ENCODE measurements at regions not wholly inside any gene's neighbourhood (a gene's known extent, or its start where the extent isn't known, plus 50 kb on each side); places are given as distances from the start of the nearest gene placed in this dataset.
A peak's percentile ranks its signal among the peaks of the same experiment; 100 is the strongest.

DNA sequence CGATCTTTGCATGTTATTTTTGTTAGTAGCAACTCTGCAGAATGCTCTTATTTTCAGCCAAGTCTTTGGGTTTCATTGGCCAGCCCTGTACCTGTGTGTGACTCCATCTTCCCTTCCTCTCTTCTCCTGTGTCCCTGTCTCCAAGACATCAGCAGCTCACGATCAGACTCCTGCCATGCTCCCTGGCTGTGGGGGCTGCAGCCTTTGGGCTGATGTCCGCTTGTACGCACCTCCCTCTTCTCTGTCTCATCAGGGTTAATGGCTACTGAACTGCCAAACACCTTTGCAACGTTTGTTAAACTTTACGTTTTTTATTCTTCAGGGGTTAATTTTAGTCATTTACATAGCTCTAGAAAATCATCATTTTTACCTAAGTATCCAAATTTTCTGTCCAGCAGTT lies 103.5 kb upstream of the RET start:
- Histone ChIP-seq H3K9me3 (no peaks in the 10 kb centered on the region), H3K27ac (no peak overlapping the region), H3K4me1 (no peaks in the 10 kb centered on the region), H3K27me3 (no peaks in the 10 kb centered on the region), H3K36me3 (ENCODE audit: low read depth, missing control alignments) (no peaks in the 10 kb centered on the region), H3K4me3 (no peak overlapping the region)
- intact Hi-C loops (cut with DNase I; ENCODE audit: low total_unique reads): no loop called here
- TF ChIP-seq CTCF (IDR thresholded peaks at IDR 0.05) (no peak), POLR2A (IDR thresholded peaks at IDR 0.05) (no peak)
- no peak for DNase-seq
- 81 to 87% methylated on average over 6 of the region's 6 CpGs for WGBS, 2 donors

DNA sequence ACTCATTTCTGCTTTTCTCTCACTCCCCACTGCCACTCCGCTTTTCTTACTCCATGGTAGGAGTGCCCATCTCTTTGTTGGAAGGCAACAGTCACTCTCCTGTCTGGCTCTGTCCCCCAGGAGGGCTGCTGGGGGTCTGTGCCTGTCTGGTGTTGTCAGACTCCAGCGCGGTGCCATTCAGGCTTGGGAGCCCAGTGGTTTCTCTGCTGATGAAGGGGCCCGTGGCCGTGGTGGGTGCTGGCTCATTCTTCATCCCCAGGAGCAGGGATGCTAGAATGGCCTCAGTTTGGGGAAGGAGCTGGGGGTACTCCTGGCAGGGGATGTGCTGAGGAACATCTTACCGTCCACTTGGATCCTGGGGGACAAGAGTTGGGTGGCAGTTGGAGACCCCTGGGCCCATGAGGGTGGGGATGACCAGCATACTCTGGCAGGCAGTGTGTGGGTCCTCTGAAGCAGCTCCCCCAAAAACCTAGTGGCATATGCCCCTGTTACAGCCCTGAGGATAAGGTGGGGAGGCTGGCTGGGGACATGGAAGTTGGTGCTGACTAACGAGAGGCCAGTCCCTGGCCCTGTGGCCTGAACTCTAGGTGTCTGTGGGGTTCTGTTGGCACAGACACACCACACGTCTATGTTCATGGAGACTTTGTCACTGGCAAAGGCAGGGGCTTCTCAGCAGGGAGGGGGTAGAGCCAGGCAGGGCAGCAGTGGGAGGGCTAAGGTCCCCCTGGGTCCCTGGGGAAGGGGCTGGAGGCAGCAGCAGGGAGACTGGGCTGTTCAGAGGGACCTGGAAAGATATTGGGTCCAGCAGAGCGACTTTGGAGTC lies 102.8 kb upstream of the RET start:
- DNase-seq: peak; percentile 6
- H3K27me3 ChIP-seq: no peaks in the 10 kb centered on the region
- H3K36me3 ChIP-seq (ENCODE audit: low read depth, missing control alignments): no peaks in the 10 kb centered on the region
- intact Hi-C loops (cut with DNase I; ENCODE audit: low total_unique reads): no loop called here
- no peaks in the 10 kb centered on the region for H3K4me1 ChIP-seq
- 86 to 93% methylated on average over 8 to 9 of the region's 9 CpGs for WGBS, 2 donors
- TF ChIP-seq CTCF (IDR thresholded peaks at IDR 0.05): no peak
- no peak for TF ChIP-seq POLR2A (IDR thresholded peaks at IDR 0.05)
- H3K27ac ChIP-seq: no peak overlapping the region
- no peak overlapping the region for H3K4me3 ChIP-seq
- H3K9me3 ChIP-seq: no peaks in the 10 kb centered on the region

DNA sequence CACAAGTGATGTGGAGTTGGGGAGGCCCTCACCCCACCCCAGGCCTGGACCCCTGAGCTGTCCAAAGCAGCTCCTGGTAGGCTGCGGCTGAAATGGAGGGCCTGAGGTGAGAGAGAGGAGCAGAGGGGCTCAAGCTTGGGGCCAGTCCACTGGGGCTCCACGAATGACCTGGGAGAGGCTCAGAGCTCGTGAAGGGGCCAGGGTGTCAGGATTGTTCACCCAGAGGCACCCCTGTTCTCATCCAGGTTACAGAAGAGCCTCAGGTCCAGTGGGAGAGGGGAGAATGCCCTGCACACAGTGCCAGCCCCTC lies 102.2 kb upstream of the RET start:
- intact Hi-C loops (cut with DNase I; ENCODE audit: low total_unique reads): no loop called here
- Histone ChIP-seq H3K27ac (no peak overlapping the region), H3K36me3 (ENCODE audit: low read depth, missing control alignments) (no peaks in the 10 kb centered on the region), H3K4me1 (no peaks in the 10 kb centered on the region), H3K9me3 (no peaks in the 10 kb centered on the region), H3K4me3 (no peak overlapping the region), H3K27me3 (no peaks in the 10 kb centered on the region)
- 91 to 94% methylated on average over 3 of the region's 3 CpGs for WGBS, 2 donors
- no peak for TF ChIP-seq CTCF (IDR thresholded peaks at IDR 0.05)
- TF ChIP-seq POLR2A (IDR thresholded peaks at IDR 0.05): no peak
- no peak for DNase-seq

DNA sequence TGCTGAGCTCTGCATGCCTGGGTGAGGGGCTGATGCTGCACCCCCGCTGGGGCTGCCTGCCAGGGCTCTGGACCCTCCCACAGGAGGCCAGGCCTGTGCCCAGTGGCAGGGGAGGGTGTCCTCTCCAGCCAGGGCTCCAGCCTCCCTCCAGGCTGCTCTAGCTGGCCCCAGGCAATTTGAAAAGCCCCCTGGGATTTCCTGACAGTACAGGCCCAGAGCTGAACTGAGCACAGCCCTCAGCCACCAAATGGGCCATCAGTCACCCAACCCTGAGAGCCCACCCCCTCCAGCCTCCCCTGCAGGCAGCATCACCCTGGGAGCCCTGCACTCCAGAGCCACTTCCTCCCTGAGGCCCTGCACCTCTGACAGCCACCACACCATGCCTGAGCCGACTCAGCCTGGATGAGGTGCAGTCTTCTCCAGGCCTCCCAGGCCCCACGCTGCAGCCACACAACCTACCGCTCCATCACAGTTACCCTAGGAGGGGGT lies 101.8 kb upstream of the RET start:
- H3K4me3 ChIP-seq: no peak overlapping the region
- intact Hi-C loops (cut with DNase I; ENCODE audit: low total_unique reads): no loop called here
- WGBS, 2 donors: 85 to 89% methylated on average over 3 to 4 of the region's 4 CpGs
- no peaks in the 10 kb centered on the region for H3K36me3 ChIP-seq (ENCODE audit: low read depth, missing control alignments)
- no peak for DNase-seq
- TF ChIP-seq POLR2A (IDR thresholded peaks at IDR 0.05): no peak
- no peak for TF ChIP-seq CTCF (IDR thresholded peaks at IDR 0.05)
- no peak overlapping the region for H3K27ac ChIP-seq
- H3K27me3 ChIP-seq: no peaks in the 10 kb centered on the region
- H3K4me1 ChIP-seq: no peaks in the 10 kb centered on the region
- no peaks in the 10 kb centered on the region for H3K9me3 ChIP-seq

All from testis (tissue), 2 donors.